RWPE2 (cell line): ENCODE measurements at regions not wholly inside any gene's neighbourhood (a gene's known extent, or its start where the extent isn't known, plus 50 kb on each side); places are given as distances from the start of the nearest gene placed in this dataset.

Experiments
- ATAC-seq: fragments of 200-7000 bp; cut with Tn5 transposase; 3 replicates; pipeline ENCODE4 v1.9.1; 2021; ENCODE audit warnings: low read depth
- DNase-seq: peaks from one replicate; pipeline ENCODE4 v3.0.0-alpha.2; 2020; ENCODE audit warnings: low spot score
- H3K27ac ChIP-seq: fragments of 450-650 bp; 2 replicates; pipeline ENCODE4 v1.5.1; 2017; ENCODE audit warnings: mild to moderate bottlenecking; ENCODE audit not compliant: poor library complexity, severe bottlenecking
- H3K27me3 ChIP-seq: fragments of 250-450 bp; sonication (Bioruptor Pico); 2 replicates; pipeline ENCODE4 v1.5.1; 2021; ENCODE audit warnings: mild to moderate bottlenecking, moderate library complexity; ENCODE audit not compliant: insufficient read depth, poor library complexity, severe bottlenecking
- H3K36me3 ChIP-seq: fragments of 250-450 bp; sonication (Bioruptor Pico); 2 replicates; pipeline ENCODE4 v1.5.1; 2020; ENCODE audit warnings: low read depth, mild to moderate bottlenecking, moderate library complexity
- H3K4me1 ChIP-seq: fragments of 250-450 bp; sonication (Bioruptor Pico); 2 replicates; pipeline ENCODE4 v1.5.1; 2021; ENCODE audit warnings: mild to moderate bottlenecking, moderate library complexity; ENCODE audit not compliant: insufficient read depth, poor library complexity, severe bottlenecking
- H3K4me3 ChIP-seq: fragments of 250-450 bp; sonication (Bioruptor Pico); 2 replicates; pipeline ENCODE4 v1.5.1; 2021; ENCODE audit warnings: mild to moderate bottlenecking, moderate library complexity; ENCODE audit not compliant: severe bottlenecking
- H3K9me3 ChIP-seq: fragments of 250-450 bp; sonication (Bioruptor Pico); 2 replicates; pipeline ENCODE4 v1.5.1; 2021; ENCODE audit warnings: mild to moderate bottlenecking, moderate library complexity; ENCODE audit not compliant: severe bottlenecking
- TF ChIP-seq, protein P1 (sequence below): fragments of 450-650 bp; IDR thresholded peaks from one replicate; pipeline ENCODE4 v1.5.1; 2017; ENCODE audit warnings: mild to moderate bottlenecking, moderate library complexity; ENCODE audit not compliant: poor library complexity, severe bottlenecking

DNA sequence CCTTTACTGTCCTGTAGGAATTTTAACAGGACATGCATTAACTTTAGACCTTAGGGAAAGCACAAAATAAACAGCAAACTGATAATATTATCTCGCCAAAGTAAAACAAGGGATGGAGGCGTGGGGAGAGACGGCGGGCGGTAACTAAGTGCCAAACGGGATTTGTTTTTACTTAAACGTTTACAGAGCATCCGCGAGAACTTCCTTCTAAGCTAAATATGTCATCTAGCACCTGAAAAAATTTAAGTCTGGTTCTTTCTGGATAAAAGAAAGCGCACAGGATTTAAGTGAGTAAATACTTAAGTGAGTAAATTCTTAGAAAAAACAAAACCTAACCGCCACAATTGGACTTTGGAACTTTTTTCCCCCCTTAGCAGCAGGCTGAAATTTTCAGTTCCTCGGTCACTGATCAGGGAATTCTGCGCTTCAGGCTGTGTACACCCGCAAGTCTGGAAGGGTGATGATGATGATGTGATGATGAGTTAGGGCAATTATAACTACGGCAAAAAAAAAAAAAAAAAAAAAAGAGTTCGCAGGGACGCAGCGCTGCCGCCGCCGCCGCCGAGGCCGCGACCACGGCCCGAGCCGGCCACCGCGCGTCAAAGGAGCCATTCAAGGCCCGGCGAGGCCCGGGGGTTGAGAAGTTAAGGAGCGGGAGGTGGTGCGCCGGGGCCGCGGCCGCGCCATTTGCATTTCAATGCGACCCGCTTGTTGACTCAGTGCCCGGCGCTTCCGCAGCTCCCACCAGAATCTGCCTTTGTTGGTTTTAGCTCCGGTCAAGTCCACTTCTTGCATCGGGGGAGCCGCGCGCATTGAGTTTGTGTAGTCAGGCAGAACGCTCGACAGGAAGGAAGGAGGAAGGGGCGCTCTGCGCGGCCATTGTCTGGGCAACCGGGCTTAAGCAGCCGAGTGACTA, 108.8 kb downstream of the SPRY1 start:
- TF ChIP-seq, protein P1, sequence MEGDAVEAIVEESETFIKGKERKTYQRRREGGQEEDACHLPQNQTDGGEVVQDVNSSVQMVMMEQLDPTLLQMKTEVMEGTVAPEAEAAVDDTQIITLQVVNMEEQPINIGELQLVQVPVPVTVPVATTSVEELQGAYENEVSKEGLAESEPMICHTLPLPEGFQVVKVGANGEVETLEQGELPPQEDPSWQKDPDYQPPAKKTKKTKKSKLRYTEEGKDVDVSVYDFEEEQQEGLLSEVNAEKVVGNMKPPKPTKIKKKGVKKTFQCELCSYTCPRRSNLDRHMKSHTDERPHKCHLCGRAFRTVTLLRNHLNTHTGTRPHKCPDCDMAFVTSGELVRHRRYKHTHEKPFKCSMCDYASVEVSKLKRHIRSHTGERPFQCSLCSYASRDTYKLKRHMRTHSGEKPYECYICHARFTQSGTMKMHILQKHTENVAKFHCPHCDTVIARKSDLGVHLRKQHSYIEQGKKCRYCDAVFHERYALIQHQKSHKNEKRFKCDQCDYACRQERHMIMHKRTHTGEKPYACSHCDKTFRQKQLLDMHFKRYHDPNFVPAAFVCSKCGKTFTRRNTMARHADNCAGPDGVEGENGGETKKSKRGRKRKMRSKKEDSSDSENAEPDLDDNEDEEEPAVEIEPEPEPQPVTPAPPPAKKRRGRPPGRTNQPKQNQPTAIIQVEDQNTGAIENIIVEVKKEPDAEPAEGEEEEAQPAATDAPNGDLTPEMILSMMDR = no peak
- no peaks in the 10 kb centered on the region for H3K9me3 ChIP-seq
- ATAC-seq = peak; percentile 77
- H3K27me3 ChIP-seq = no peaks in the 10 kb centered on the region
- no peak overlapping the region for H3K27ac ChIP-seq
- peak overlapping the region; percentile 39 for H3K4me3 ChIP-seq
- no peaks in the 10 kb centered on the region for H3K36me3 ChIP-seq
- no peak for DNase-seq
- no peaks in the 10 kb centered on the region for H3K4me1 ChIP-seq

DNA sequence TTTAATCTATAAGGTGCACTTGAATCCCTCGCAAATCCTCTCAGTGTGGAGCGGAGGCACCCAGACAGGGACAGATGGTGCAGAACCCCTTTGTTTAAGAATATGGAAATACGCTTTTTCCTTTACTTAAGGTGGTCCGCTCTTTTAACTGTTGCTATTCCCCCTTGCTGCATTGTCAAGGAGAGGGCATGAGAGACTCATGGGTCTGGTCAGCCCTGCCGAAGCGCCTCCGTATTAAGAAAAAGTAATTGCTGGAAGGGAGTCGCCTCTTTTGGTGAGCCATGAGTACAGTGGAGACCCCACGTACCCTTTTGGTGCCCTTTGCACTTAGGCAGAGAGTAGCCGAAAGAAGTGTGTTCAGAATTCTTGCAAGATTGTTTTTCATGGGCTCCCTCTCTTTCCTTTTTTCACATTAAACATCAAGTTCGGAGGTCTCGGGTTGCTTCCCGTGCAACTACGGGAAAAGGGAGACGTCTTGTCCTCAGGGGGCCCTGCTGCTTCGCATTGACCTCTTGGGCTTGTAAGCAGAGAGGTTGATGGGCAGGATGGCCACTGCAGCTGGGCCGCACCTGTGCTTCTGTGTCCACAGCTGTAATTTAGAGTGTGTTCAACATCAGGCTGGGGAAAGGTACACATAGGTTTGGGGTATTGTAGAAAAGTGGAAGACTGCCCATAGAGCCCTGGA, 109.6 kb downstream of the SPRY1 start:
- no peaks in the 10 kb centered on the region for H3K4me1 ChIP-seq
- H3K4me3 ChIP-seq = peak overlapping the region; percentile 39
- TF ChIP-seq, protein P1 = no peak
- no peaks in the 10 kb centered on the region for H3K9me3 ChIP-seq
- no peak overlapping the region for H3K27ac ChIP-seq
- no peaks in the 10 kb centered on the region for H3K36me3 ChIP-seq
- ATAC-seq (no peak), DNase-seq (no peak)
- H3K27me3 ChIP-seq = no peaks in the 10 kb centered on the region

DNA sequence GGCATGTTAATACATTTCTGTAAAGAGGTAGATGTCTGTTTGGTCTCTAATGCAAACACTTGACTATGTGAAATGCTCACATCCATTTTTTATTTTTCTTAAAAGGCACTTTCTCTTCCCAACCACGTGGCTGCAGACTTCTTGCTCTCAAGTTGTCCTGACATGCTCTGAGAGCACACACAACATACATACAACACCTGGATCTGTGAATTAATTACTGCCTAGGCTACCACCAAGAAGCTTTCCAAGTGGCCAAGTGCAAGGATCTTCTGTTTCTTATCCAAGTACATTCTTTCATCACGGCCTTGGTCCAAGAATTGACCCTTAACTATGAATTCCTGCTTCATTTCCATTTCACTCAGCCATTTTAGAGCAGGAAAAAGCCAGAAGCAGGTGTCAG, 110.8 kb downstream of the SPRY1 start:
- TF ChIP-seq, protein P1 = no peak
- DNase-seq (no peak), ATAC-seq (no peak)
- Histone ChIP-seq H3K9me3 (no peaks in the 10 kb centered on the region), H3K36me3 (no peaks in the 10 kb centered on the region), H3K27me3 (no peaks in the 10 kb centered on the region), H3K27ac (no peak overlapping the region), H3K4me3 (no peak overlapping the region), H3K4me1 (no peaks in the 10 kb centered on the region)

DNA sequence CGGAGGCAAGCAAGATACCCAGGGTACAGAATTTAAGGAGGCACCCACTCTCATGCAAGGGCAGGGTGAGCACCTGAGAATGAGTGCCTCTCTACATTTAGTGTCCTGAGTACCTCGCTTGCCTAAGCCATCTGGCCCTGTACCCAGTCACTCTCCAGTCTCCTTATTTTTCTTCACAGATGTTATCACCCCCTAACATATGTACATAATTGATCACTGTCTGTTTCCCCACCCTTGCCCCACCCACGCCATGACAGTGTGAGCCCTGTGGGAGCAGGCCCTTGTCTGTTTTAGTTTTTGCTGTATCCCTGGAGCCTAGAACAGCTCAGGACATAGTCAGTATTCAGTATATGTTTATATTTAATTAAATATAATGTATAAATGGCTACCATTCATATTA, 113.6 kb downstream of the SPRY1 start:
- Histone ChIP-seq H3K27me3 (no peaks in the 10 kb centered on the region), H3K4me1 (no peaks in the 10 kb centered on the region), H3K4me3 (no peak overlapping the region), H3K9me3 (no peaks in the 10 kb centered on the region), H3K36me3 (no peaks in the 10 kb centered on the region), H3K27ac (no peak overlapping the region)
- ATAC-seq (no peak), DNase-seq (no peak)
- TF ChIP-seq, protein P1 = no peak

DNA sequence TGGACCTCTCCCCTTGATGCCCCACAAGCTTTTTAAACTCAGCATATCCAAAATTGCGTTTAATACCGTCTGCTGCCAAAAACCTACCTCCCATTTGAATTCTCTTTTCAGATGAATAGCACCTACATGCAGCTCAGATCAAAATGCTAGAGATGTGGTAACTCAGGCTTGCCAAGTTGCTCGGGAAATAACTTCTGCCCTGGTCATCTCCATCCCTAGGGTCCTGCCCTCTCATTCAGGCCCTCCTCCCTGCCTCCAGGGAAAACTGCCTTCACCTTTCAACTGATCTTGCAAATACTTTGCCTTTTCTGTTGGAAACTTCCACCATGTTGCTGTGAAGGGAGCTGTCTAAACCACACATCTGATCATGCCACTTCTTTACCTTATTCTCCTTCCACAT, 114.1 kb downstream of the SPRY1 start:
- no peaks in the 10 kb centered on the region for H3K9me3 ChIP-seq
- no peak overlapping the region for H3K27ac ChIP-seq
- DNase-seq (no peak), ATAC-seq (no peak)
- no peaks in the 10 kb centered on the region for H3K4me1 ChIP-seq
- TF ChIP-seq, protein P1 = no peak
- no peak overlapping the region for H3K4me3 ChIP-seq
- H3K27me3 ChIP-seq = no peaks in the 10 kb centered on the region
- no peaks in the 10 kb centered on the region for H3K36me3 ChIP-seq
